H1 (cell line): ENCODE measurements at regions not wholly inside any gene's neighbourhood (a gene's known extent, or its start where the extent isn't known, plus 50 kb on each side); places are given as distances from the start of the nearest gene placed in this dataset.

Experiments used
- CTCF ChIA-PET: fragments of 300-600 bp; sonication (Branson Sonifier 250); formaldehyde crosslinking; loops from one replicate; lab custom pipeline; 2021; ENCODE audit not compliant: partially characterized antibody; lab: Charles Lee
- POLR2A ChIA-PET: fragments of 300-600 bp; sonication (Branson Sonifier 250); formaldehyde crosslinking; loops from one replicate; lab custom pipeline; 2021; ENCODE audit warnings: inconsistent platforms; ENCODE audit not compliant: partially characterized antibody; lab: Charles Lee
- DNase-seq, 2 experiments: peaks; one replicate each; pipeline versions ENCODE4 v3.0.0 to v3.0.0-alpha.2; 2010 to 2022; ENCODE audit warnings: low spot score in 2 of 2, low read depth in 1 of 2, mixed read lengths in 1 of 2
- FAIRE-seq: peaks from 2 replicates; lab custom pipeline; 2011; peaks lifted over from hg19 to GRCh38; lab: Jason Lieb, UNC
- H2AFZ ChIP-seq: 2 replicates; pipeline ENCODE4 v1.8.1; 2012; ENCODE audit warnings: low read length, inconsistent platforms
- H2AK5ac ChIP-seq: 2 replicates; pipeline ENCODE4 v1.6.1; 2013; ENCODE audit warnings: low read depth, low read length
- H2BK120ac ChIP-seq: replicated peaks from 2 replicates; pipeline ENCODE3; 2013; ENCODE audit warnings: low read depth, low read length, inconsistent platforms
- H2BK12ac ChIP-seq: 2 replicates; pipeline ENCODE4 v1.6.1; 2013; ENCODE audit warnings: low read depth, low read length
- H2BK15ac ChIP-seq: 2 replicates; pipeline ENCODE4 v1.6.1; 2013; ENCODE audit warnings: low read length
- H2BK20ac ChIP-seq: 2 replicates; pipeline ENCODE4 v1.6.1; 2013; ENCODE audit warnings: low read length
- H2BK5ac ChIP-seq: 2 replicates; pipeline ENCODE4 v1.6.1; 2013; ENCODE audit warnings: low read depth, low read length
- H3K14ac ChIP-seq: 2 replicates; pipeline ENCODE4 v1.6.1; 2013; ENCODE audit warnings: inconsistent platforms; ENCODE audit not compliant: insufficient read length
- H3K18ac ChIP-seq: 2 replicates; pipeline ENCODE4 v1.6.1; 2013; ENCODE audit warnings: low read length; ENCODE audit errors: extremely low read depth
- H3K23ac ChIP-seq: 2 replicates; pipeline ENCODE4 v1.6.1; 2013; ENCODE audit warnings: inconsistent platforms; ENCODE audit not compliant: insufficient read length
- H3K23me2 ChIP-seq: 2 replicates; pipeline ENCODE4 v1.6.1; 2013; ENCODE audit warnings: low read depth, low read length
- H3K27ac ChIP-seq: 2 replicates; pipeline ENCODE4 v1.6.1; 2011; ENCODE audit warnings: low read depth, low read length, inconsistent platforms
- H3K27me3 ChIP-seq, 4 experiments: replicated peaks in 1 of 4; 1 replicate in 1 of 4; 2 replicates in 3 of 4; pipeline versions ENCODE4 v1.6.1 to v1.8.1; 2011 to 2013; ENCODE audit warnings: low read length in 3 of 4, mild to moderate bottlenecking in 3 of 4, inconsistent platforms in 2 of 4, mixed read lengths in 2 of 4, moderate library complexity in 1 of 4; ENCODE audit not compliant: control insufficient read depth in 3 of 4, insufficient read depth in 3 of 4; ENCODE audit errors: extremely low read depth in 1 of 4
- H3K36me3 ChIP-seq, 4 experiments: 2 replicates each; pipeline versions ENCODE4 v1.6.1 to v1.8.1; 2011 to 2013; ENCODE audit warnings: mild to moderate bottlenecking in 4 of 4, low read length in 3 of 4, moderate library complexity in 2 of 4, control low read depth in 1 of 4, inconsistent platforms in 1 of 4; ENCODE audit not compliant: insufficient read depth in 4 of 4, control insufficient read depth in 2 of 4
- H3K4ac ChIP-seq: replicated peaks from 2 replicates; pipeline ENCODE3; 2013; ENCODE audit warnings: low read length, low read depth, mixed read lengths, inconsistent platforms; ENCODE audit not compliant: insufficient read length
- H3K4me1 ChIP-seq, 4 experiments: replicated peaks in 1 of 4; 1 replicate in 1 of 4; 2 replicates in 3 of 4; pipeline versions ENCODE4 v1.6.1 to v1.8.1; 2011 to 2013; ENCODE audit warnings: low read length in 3 of 4, inconsistent platforms in 2 of 4, mixed read lengths in 1 of 4; ENCODE audit not compliant: insufficient read depth in 4 of 4, control insufficient read depth in 3 of 4
- H3K4me2 ChIP-seq, 2 experiments: 2 replicates each; pipeline versions ENCODE4 v1.6.1 to v1.8.1; 2011 to 2013; ENCODE audit warnings: low read depth in 2 of 2, low read length in 2 of 2, control low read depth in 1 of 2, inconsistent platforms in 1 of 2, mild to moderate bottlenecking in 1 of 2; ENCODE audit not compliant: insufficient read depth in 1 of 2
- H3K4me3 ChIP-seq, 4 experiments: fragments of 200-600, 300-600 bp in 1 of 4; sonication (generic), shearing (Covaris generic), sonication (Bioruptor Twin) in 1 of 4; 2 replicates each; pipeline versions ENCODE4 v1.5.1 to v1.8.1; 2011 to 2016; ENCODE audit warnings: low read length in 4 of 4, low read depth in 3 of 4, control low read depth in 2 of 4, inconsistent platforms in 2 of 4, mild to moderate bottlenecking in 2 of 4, mixed read lengths in 1 of 4, moderate library complexity in 1 of 4; ENCODE audit not compliant: insufficient read depth in 2 of 4; ENCODE audit errors: extremely low read depth in 1 of 4
- H3K56ac ChIP-seq: replicated peaks from 2 replicates; pipeline ENCODE3; 2013; ENCODE audit warnings: low read depth, mild to moderate bottlenecking, mixed read lengths, low read length, inconsistent platforms; ENCODE audit not compliant: insufficient read length
- H3K79me1 ChIP-seq: 2 replicates; pipeline ENCODE4 v1.6.1; 2013; ENCODE audit warnings: low read depth, low read length, control low read depth
- H3K79me2 ChIP-seq, 2 experiments: 2 replicates each; pipeline versions ENCODE4 v1.6.1 to v1.8.1; 2012 to 2013; ENCODE audit warnings: low read length in 2 of 2, mild to moderate bottlenecking in 2 of 2, inconsistent platforms in 1 of 2; ENCODE audit not compliant: insufficient read depth in 2 of 2, control insufficient read depth in 1 of 2
- H3K9ac ChIP-seq, 4 experiments: replicated peaks in 1 of 4; 1 replicate in 1 of 4; 2 replicates in 3 of 4; pipeline versions ENCODE4 v1.6.1 to v1.8.1; 2011 to 2013; ENCODE audit warnings: low read depth in 3 of 4, low read length in 3 of 4, control low read depth in 2 of 4, mild to moderate bottlenecking in 2 of 4, moderate library complexity in 2 of 4, inconsistent platforms in 1 of 4; ENCODE audit errors: extremely low read depth in 1 of 4
- H3K9me3 ChIP-seq, 2 experiments: 2 replicates each; pipeline versions ENCODE4 v1.6.1 to v1.8.1; 2012 to 2013; ENCODE audit warnings: mild to moderate bottlenecking in 2 of 2, moderate library complexity in 2 of 2, control low read depth in 1 of 2, inconsistent platforms in 1 of 2, low read depth in 1 of 2, low read length in 1 of 2, mixed read lengths in 1 of 2; ENCODE audit not compliant: insufficient read depth in 2 of 2
- H4K20me1 ChIP-seq, 2 experiments: replicated peaks in 1 of 2; 2 replicates each; pipeline versions ENCODE3 to v1.8.1; 2011 to 2013; ENCODE audit warnings: inconsistent platforms in 2 of 2, low read length in 2 of 2, mild to moderate bottlenecking in 1 of 2; ENCODE audit not compliant: insufficient read depth in 2 of 2, control insufficient read depth in 1 of 2
- H4K5ac ChIP-seq: 2 replicates; pipeline ENCODE4 v1.6.1; 2013; ENCODE audit warnings: low read length, low read depth, mixed read lengths, inconsistent platforms; ENCODE audit not compliant: insufficient read length
- H4K8ac ChIP-seq: 2 replicates; pipeline ENCODE4 v1.8.0; 2013; ENCODE audit warnings: mild to moderate bottlenecking, moderate library complexity, low read length, inconsistent platforms; ENCODE audit not compliant: insufficient read depth; ENCODE audit errors: extremely low read depth
- H4K91ac ChIP-seq: replicated peaks from 2 replicates; pipeline ENCODE3; 2013; ENCODE audit warnings: low read length, mixed read lengths, inconsistent platforms; ENCODE audit not compliant: insufficient read length
- YY1 ChIP-seq: IDR thresholded peaks from 2 replicates; pipeline ENCODE4 v1.6.1; 2011; ENCODE audit warnings: low read depth, mild to moderate bottlenecking, low read length
- WGBS, 2 experiments: shearing (Covaris generic) in 1 of 2; methylation state at CpG; one replicate each; pipeline versions ENCODE4 v1.1.6 to v1.1.7; 2013 to 2015; ENCODE audit warnings: low lambda C conversion rate in 2 of 2, mixed read lengths in 2 of 2, inconsistent platforms in 1 of 2, low coverage in 1 of 2, missing lambda C conversion rate in 1 of 2; ENCODE audit not compliant: insufficient replicate concordance in 2 of 2, insufficient coverage in 1 of 2, insufficient read length in 1 of 2; ENCODE audit errors: extremely low coverage in 1 of 2, missing lambda C conversion rate in 1 of 2; 5-methylcytosine and 5-hydroxymethylcytosine counted together

- 100% methylated on average over 2 of the region's 2 CpGs; no CpG with 5 or more reads in 1 of the 2 experiments for WGBS, 2 experiments
- TF ChIP-seq YY1, result no peak
- Histone ChIP-seq H3K36me3 (no peaks in the 10 kb centered on the region), H4K5ac (no peak overlapping the region), H3K79me1 (no peaks in the 10 kb centered on the region), H3K79me2 (no peaks in the 10 kb centered on the region), H3K4me1 (no peaks in the 10 kb centered on the region), H3K27me3 (no peaks in the 10 kb centered on the region), H4K91ac (no peak overlapping the region), H3K23ac (no peak overlapping the region), H2AFZ (no peak overlapping the region), H3K4me3 (no peak overlapping the region), H3K23me2 (no peaks in the 10 kb centered on the region), H3K18ac (no peak overlapping the region), H3K9ac (no peak overlapping the region), H3K9me3 (peaks cover 0 to 2% of the 10 kb centered on the region in 2 experiments; a peak in 1 of 4 replicates), H3K4ac (no peak overlapping the region), H3K27ac (no peak overlapping the region), H3K4me2 (no peak overlapping the region), H4K20me1 (no peaks in the 10 kb centered on the region), H3K14ac (no peak overlapping the region), H4K8ac (no peak overlapping the region), H3K56ac (no peak overlapping the region), H2BK15ac (no peak overlapping the region), H2BK20ac (no peak overlapping the region), H2BK12ac (no peak overlapping the region), H2AK5ac (no peak overlapping the region), H2BK5ac (no peak overlapping the region), H2BK120ac (no peak overlapping the region)
- no peak for FAIRE-seq
- ChIA-PET CTCF (interaction anchor here (0.6 kb wide), 1 partner anchor 9 kb away, joined by 5 read pairs; no protein-coding TSS in a partner anchor), POLR2A (no interaction called here)
- no peak for DNase-seq
Observed at GRCh38 chr13:47158593-47158992, 261.7 kb upstream of the HTR2A start.
